H1 (cell line): ENCODE measurements at regions not wholly inside any gene's neighbourhood (a gene's known extent, or its start where the extent isn't known, plus 50 kb on each side); places are given as distances from the start of the nearest gene placed in this dataset.

Source experiments
- CTCF ChIA-PET: fragments of 300-600 bp; sonication (Branson Sonifier 250); formaldehyde crosslinking; loops from one replicate; lab custom pipeline; 2021; ENCODE audit not compliant: partially characterized antibody; lab: Charles Lee
- POLR2A ChIA-PET: fragments of 300-600 bp; sonication (Branson Sonifier 250); formaldehyde crosslinking; loops from one replicate; lab custom pipeline; 2021; ENCODE audit warnings: inconsistent platforms; ENCODE audit not compliant: partially characterized antibody; lab: Charles Lee
- DNase-seq, 2 experiments: peaks; one replicate each; pipeline versions ENCODE4 v3.0.0 to v3.0.0-alpha.2; 2010 to 2022; ENCODE audit warnings: low spot score in 2 of 2, low read depth in 1 of 2, mixed read lengths in 1 of 2
- FAIRE-seq: peaks from 2 replicates; lab custom pipeline; 2011; peaks lifted over from hg19 to GRCh38; lab: Jason Lieb, UNC
- H2AFZ ChIP-seq: 2 replicates; pipeline ENCODE4 v1.8.1; 2012; ENCODE audit warnings: low read length, inconsistent platforms
- H2AK5ac ChIP-seq: 2 replicates; pipeline ENCODE4 v1.6.1; 2013; ENCODE audit warnings: low read depth, low read length
- H2BK120ac ChIP-seq: replicated peaks from 2 replicates; pipeline ENCODE3; 2013; ENCODE audit warnings: low read depth, low read length, inconsistent platforms
- H2BK12ac ChIP-seq: 2 replicates; pipeline ENCODE4 v1.6.1; 2013; ENCODE audit warnings: low read depth, low read length
- H2BK15ac ChIP-seq: 2 replicates; pipeline ENCODE4 v1.6.1; 2013; ENCODE audit warnings: low read length
- H2BK20ac ChIP-seq: 2 replicates; pipeline ENCODE4 v1.6.1; 2013; ENCODE audit warnings: low read length
- H2BK5ac ChIP-seq: 2 replicates; pipeline ENCODE4 v1.6.1; 2013; ENCODE audit warnings: low read depth, low read length
- H3K14ac ChIP-seq: 2 replicates; pipeline ENCODE4 v1.6.1; 2013; ENCODE audit warnings: inconsistent platforms; ENCODE audit not compliant: insufficient read length
- H3K18ac ChIP-seq: 2 replicates; pipeline ENCODE4 v1.6.1; 2013; ENCODE audit warnings: low read length; ENCODE audit errors: extremely low read depth
- H3K23ac ChIP-seq: 2 replicates; pipeline ENCODE4 v1.6.1; 2013; ENCODE audit warnings: inconsistent platforms; ENCODE audit not compliant: insufficient read length
- H3K23me2 ChIP-seq: 2 replicates; pipeline ENCODE4 v1.6.1; 2013; ENCODE audit warnings: low read depth, low read length
- H3K27ac ChIP-seq: 2 replicates; pipeline ENCODE4 v1.6.1; 2011; ENCODE audit warnings: low read depth, low read length, inconsistent platforms
- H3K27me3 ChIP-seq, 4 experiments: replicated peaks in 1 of 4; 1 replicate in 1 of 4; 2 replicates in 3 of 4; pipeline versions ENCODE4 v1.6.1 to v1.8.1; 2011 to 2013; ENCODE audit warnings: low read length in 3 of 4, mild to moderate bottlenecking in 3 of 4, inconsistent platforms in 2 of 4, mixed read lengths in 2 of 4, moderate library complexity in 1 of 4; ENCODE audit not compliant: control insufficient read depth in 3 of 4, insufficient read depth in 3 of 4; ENCODE audit errors: extremely low read depth in 1 of 4
- H3K36me3 ChIP-seq, 4 experiments: 2 replicates each; pipeline versions ENCODE4 v1.6.1 to v1.8.1; 2011 to 2013; ENCODE audit warnings: mild to moderate bottlenecking in 4 of 4, low read length in 3 of 4, moderate library complexity in 2 of 4, control low read depth in 1 of 4, inconsistent platforms in 1 of 4; ENCODE audit not compliant: insufficient read depth in 4 of 4, control insufficient read depth in 2 of 4
- H3K4ac ChIP-seq: replicated peaks from 2 replicates; pipeline ENCODE3; 2013; ENCODE audit warnings: low read length, low read depth, mixed read lengths, inconsistent platforms; ENCODE audit not compliant: insufficient read length
- H3K4me1 ChIP-seq, 4 experiments: replicated peaks in 1 of 4; 1 replicate in 1 of 4; 2 replicates in 3 of 4; pipeline versions ENCODE4 v1.6.1 to v1.8.1; 2011 to 2013; ENCODE audit warnings: low read length in 3 of 4, inconsistent platforms in 2 of 4, mixed read lengths in 1 of 4; ENCODE audit not compliant: insufficient read depth in 4 of 4, control insufficient read depth in 3 of 4
- H3K4me2 ChIP-seq, 2 experiments: 2 replicates each; pipeline versions ENCODE4 v1.6.1 to v1.8.1; 2011 to 2013; ENCODE audit warnings: low read depth in 2 of 2, low read length in 2 of 2, control low read depth in 1 of 2, inconsistent platforms in 1 of 2, mild to moderate bottlenecking in 1 of 2; ENCODE audit not compliant: insufficient read depth in 1 of 2
- H3K4me3 ChIP-seq, 4 experiments: fragments of 200-600, 300-600 bp in 1 of 4; sonication (generic), shearing (Covaris generic), sonication (Bioruptor Twin) in 1 of 4; 2 replicates each; pipeline versions ENCODE4 v1.5.1 to v1.8.1; 2011 to 2016; ENCODE audit warnings: low read length in 4 of 4, low read depth in 3 of 4, control low read depth in 2 of 4, inconsistent platforms in 2 of 4, mild to moderate bottlenecking in 2 of 4, mixed read lengths in 1 of 4, moderate library complexity in 1 of 4; ENCODE audit not compliant: insufficient read depth in 2 of 4; ENCODE audit errors: extremely low read depth in 1 of 4
- H3K56ac ChIP-seq: replicated peaks from 2 replicates; pipeline ENCODE3; 2013; ENCODE audit warnings: low read depth, mild to moderate bottlenecking, mixed read lengths, low read length, inconsistent platforms; ENCODE audit not compliant: insufficient read length
- H3K79me1 ChIP-seq: 2 replicates; pipeline ENCODE4 v1.6.1; 2013; ENCODE audit warnings: low read depth, low read length, control low read depth
- H3K79me2 ChIP-seq, 2 experiments: 2 replicates each; pipeline versions ENCODE4 v1.6.1 to v1.8.1; 2012 to 2013; ENCODE audit warnings: low read length in 2 of 2, mild to moderate bottlenecking in 2 of 2, inconsistent platforms in 1 of 2; ENCODE audit not compliant: insufficient read depth in 2 of 2, control insufficient read depth in 1 of 2
- H3K9ac ChIP-seq, 4 experiments: replicated peaks in 1 of 4; 1 replicate in 1 of 4; 2 replicates in 3 of 4; pipeline versions ENCODE4 v1.6.1 to v1.8.1; 2011 to 2013; ENCODE audit warnings: low read depth in 3 of 4, low read length in 3 of 4, control low read depth in 2 of 4, mild to moderate bottlenecking in 2 of 4, moderate library complexity in 2 of 4, inconsistent platforms in 1 of 4; ENCODE audit errors: extremely low read depth in 1 of 4
- H3K9me3 ChIP-seq, 2 experiments: 2 replicates each; pipeline versions ENCODE4 v1.6.1 to v1.8.1; 2012 to 2013; ENCODE audit warnings: mild to moderate bottlenecking in 2 of 2, moderate library complexity in 2 of 2, control low read depth in 1 of 2, inconsistent platforms in 1 of 2, low read depth in 1 of 2, low read length in 1 of 2, mixed read lengths in 1 of 2; ENCODE audit not compliant: insufficient read depth in 2 of 2
- H4K20me1 ChIP-seq, 2 experiments: replicated peaks in 1 of 2; 2 replicates each; pipeline versions ENCODE3 to v1.8.1; 2011 to 2013; ENCODE audit warnings: inconsistent platforms in 2 of 2, low read length in 2 of 2, mild to moderate bottlenecking in 1 of 2; ENCODE audit not compliant: insufficient read depth in 2 of 2, control insufficient read depth in 1 of 2
- H4K5ac ChIP-seq: 2 replicates; pipeline ENCODE4 v1.6.1; 2013; ENCODE audit warnings: low read length, low read depth, mixed read lengths, inconsistent platforms; ENCODE audit not compliant: insufficient read length
- H4K8ac ChIP-seq: 2 replicates; pipeline ENCODE4 v1.8.0; 2013; ENCODE audit warnings: mild to moderate bottlenecking, moderate library complexity, low read length, inconsistent platforms; ENCODE audit not compliant: insufficient read depth; ENCODE audit errors: extremely low read depth
- H4K91ac ChIP-seq: replicated peaks from 2 replicates; pipeline ENCODE3; 2013; ENCODE audit warnings: low read length, mixed read lengths, inconsistent platforms; ENCODE audit not compliant: insufficient read length
- CHD1 ChIP-seq: IDR thresholded peaks from 2 replicates; pipeline ENCODE4 v1.6.1; 2012; ENCODE audit warnings: low read depth, low read length, improper control_type of control experiment
- CHD2 ChIP-seq: IDR thresholded peaks from 2 replicates; pipeline ENCODE4 v1.6.1; 2012; ENCODE audit warnings: low read length, improper control_type of control experiment
- CREB1 ChIP-seq: IDR thresholded peaks from 2 replicates; pipeline ENCODE4 v1.6.1; 2012; ENCODE audit warnings: inconsistent platforms
- EGR1 ChIP-seq: IDR thresholded peaks from 2 replicates; pipeline ENCODE4 v1.6.1; 2011; ENCODE audit warnings: low read depth, low read length, borderline replicate concordance
- FOSL1 ChIP-seq: IDR thresholded peaks from 2 replicates; pipeline ENCODE4 v1.6.1; 2011; ENCODE audit warnings: mild to moderate bottlenecking, low read depth, low read length, moderate library complexity; ENCODE audit not compliant: insufficient read depth
- JUND ChIP-seq: IDR thresholded peaks from 2 replicates; pipeline ENCODE4 v1.6.1; 2011; ENCODE audit warnings: mild to moderate bottlenecking, improper control_type of control experiment, low read length
- KDM5A ChIP-seq: fragments of 200-600 bp; IDR thresholded peaks from 2 replicates; pipeline ENCODE4 v1.7.1; 2012; ENCODE audit warnings: mild to moderate bottlenecking, low read length, inconsistent platforms, mixed read lengths
- MAFK ChIP-seq: IDR thresholded peaks from 2 replicates; pipeline ENCODE4 v1.6.1; 2012; ENCODE audit warnings: low read depth, mild to moderate bottlenecking, improper control_type of control experiment, low read length
- NANOG ChIP-seq: IDR thresholded peaks from 2 replicates; pipeline ENCODE4 v1.6.1; 2011; ENCODE audit warnings: low read length, low read depth, mild to moderate bottlenecking, inconsistent platforms; ENCODE audit not compliant: insufficient read depth, poor library complexity, severe bottlenecking
- NRF1 ChIP-seq: IDR thresholded peaks from 2 replicates; pipeline ENCODE4 v1.6.1; 2011; ENCODE audit warnings: mild to moderate bottlenecking, low read depth, low read length, improper control_type of control experiment
- PHF8 ChIP-seq: fragments of 200-600 bp; sonication (generic); conservative IDR thresholded peaks from 2 replicates; pipeline ENCODE4 v1.7.1; 2012; ENCODE audit warnings: low read depth, mild to moderate bottlenecking, inconsistent platforms, low read length, moderate library complexity
- POLR2A ChIP-seq, 2 experiments: IDR thresholded peaks; 1 replicate in 1 of 2; 2 replicates in 1 of 2; pipeline ENCODE4 v1.6.1; 2011; ENCODE audit warnings: low read depth in 2 of 2, low read length in 2 of 2, mild to moderate bottlenecking in 2 of 2; ENCODE audit errors: control extremely low read depth in 1 of 2
- RAD21 ChIP-seq, 2 experiments: IDR thresholded peaks in 1 of 2; conservative IDR thresholded peaks in 1 of 2; 2 replicates each; pipeline ENCODE4 v1.6.1; 2011; ENCODE audit warnings: low read depth in 2 of 2, low read length in 2 of 2, improper control_type of control experiment in 1 of 2, inconsistent platforms in 1 of 2, mild to moderate bottlenecking in 1 of 2, moderate library complexity in 1 of 2
- RBBP5 ChIP-seq: IDR thresholded peaks from 2 replicates; pipeline ENCODE4 v1.7.1; 2012; ENCODE audit warnings: low read depth, mild to moderate bottlenecking, inconsistent platforms, low read length, moderate library complexity, borderline replicate concordance
- RNF2 ChIP-seq: fragments of 200-900, 300-1000 bp; sonication (generic); IDR thresholded peaks from 2 replicates; pipeline ENCODE4 v1.7.1; 2016; ENCODE audit warnings: borderline replicate concordance, low read depth, mild to moderate bottlenecking, antibody characterized with exemption, low read length; ENCODE audit not compliant: poor library complexity, severe bottlenecking; ENCODE audit errors: missing control alignments
- WGBS, 2 experiments: shearing (Covaris generic) in 1 of 2; methylation state at CpG; one replicate each; pipeline versions ENCODE4 v1.1.6 to v1.1.7; 2013 to 2015; ENCODE audit warnings: low lambda C conversion rate in 2 of 2, mixed read lengths in 2 of 2, inconsistent platforms in 1 of 2, low coverage in 1 of 2, missing lambda C conversion rate in 1 of 2; ENCODE audit not compliant: insufficient replicate concordance in 2 of 2, insufficient coverage in 1 of 2, insufficient read length in 1 of 2; ENCODE audit errors: extremely low coverage in 1 of 2, missing lambda C conversion rate in 1 of 2; 5-methylcytosine and 5-hydroxymethylcytosine counted together

DNA sequence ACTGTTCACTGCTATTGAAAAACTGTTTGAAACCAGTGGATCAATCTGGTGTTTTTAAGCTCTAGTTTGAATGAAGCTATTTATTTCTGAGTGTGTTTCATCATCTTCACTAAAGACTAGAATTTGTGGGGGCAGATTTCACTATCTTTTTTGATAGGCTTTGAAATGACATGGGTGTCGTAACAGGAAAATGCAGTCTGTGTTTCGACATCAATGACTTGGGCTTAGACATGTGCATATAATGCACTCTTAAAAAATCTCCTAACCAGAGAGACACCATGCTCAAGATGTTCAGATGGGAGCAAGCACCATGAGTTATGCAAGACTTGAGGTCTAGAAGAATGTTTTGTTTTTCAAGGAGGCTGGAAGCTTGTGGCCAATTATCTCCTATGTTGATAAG lies 221.6 kb downstream of the GPD2 start:
- H3K4me3 ChIP-seq, result no peak overlapping the region

More for the DNA sequence above, 221.6 kb downstream of the GPD2 start:
- TF ChIP-seq KDM5A, result no peak
- TF ChIP-seq NRF1, result no peak
- TF ChIP-seq RBBP5, result no peak
- no peak for TF ChIP-seq FOSL1
- TF ChIP-seq CREB1, result no peak
- TF ChIP-seq MAFK, result no peak
- TF ChIP-seq JUND, result no peak
- TF ChIP-seq EGR1, result no peak
- no peak for TF ChIP-seq RNF2
- TF ChIP-seq CHD2, result no peak
- TF ChIP-seq PHF8, result no peak
- no peak for TF ChIP-seq POLR2A (IDR thresholded peaks at IDR 0.05; ENCODE audit: control extremely low read depth in 1 of 2, low read depth in 2 of 2, low read length in 2 of 2)
- no peak for TF ChIP-seq NANOG
- TF ChIP-seq CHD1, result no peak
- TF ChIP-seq RAD21 (IDR thresholded peaks at IDR 0.05 in 1 of 2, conservative IDR thresholded peaks at IDR 0.05 in 1 of 2; ENCODE audit: low read depth in 2 of 2, low read length in 2 of 2), result no peak
- no peak for FAIRE-seq
- no peak overlapping the region for H3K4ac ChIP-seq
- no peak overlapping the region for H3K56ac ChIP-seq
- H2BK120ac ChIP-seq, result no peak overlapping the region
- no peak overlapping the region for H3K14ac ChIP-seq
- no peaks in the 10 kb centered on the region for H3K23me2 ChIP-seq
- no peak overlapping the region for H3K9ac ChIP-seq
- no peak overlapping the region for H3K23ac ChIP-seq
- no peaks in the 10 kb centered on the region for H3K79me1 ChIP-seq
- POLR2A ChIA-PET, result no interaction called here
- H2BK15ac ChIP-seq, result no peak overlapping the region
- H2AK5ac ChIP-seq, result no peak overlapping the region
- H4K5ac ChIP-seq, result no peak overlapping the region
- H4K8ac ChIP-seq, result no peak overlapping the region
- H2BK20ac ChIP-seq, result no peak overlapping the region
- no peak overlapping the region for H3K27ac ChIP-seq
- H3K9me3 ChIP-seq, result no peaks in the 10 kb centered on the region
- H3K79me2 ChIP-seq, result no peaks in the 10 kb centered on the region
- H3K27me3 ChIP-seq, result no peaks in the 10 kb centered on the region
- no peak for DNase-seq
- no peaks in the 10 kb centered on the region for H4K20me1 ChIP-seq
- peaks cover 0 to 5% (median 0%) of the 10 kb centered on the region in 4 experiments; a peak in 2 of 7 replicates for H3K4me1 ChIP-seq
- H3K36me3 ChIP-seq, result no peaks in the 10 kb centered on the region
- WGBS, 2 experiments, result 90% methylated on average over 2 of the region's 2 CpGs; no CpG with 5 or more reads in 1 of the 2 experiments
- H2AFZ ChIP-seq, result no peak overlapping the region
- CTCF ChIA-PET, result no interaction called here
- no peak overlapping the region for H4K91ac ChIP-seq
- no peak overlapping the region for H3K4me2 ChIP-seq
- no peak overlapping the region for H3K18ac ChIP-seq
- H2BK12ac ChIP-seq, result no peak overlapping the region
- H2BK5ac ChIP-seq, result no peak overlapping the region
